ENCODE measurements at regions not wholly inside any gene's neighbourhood (a gene's known extent, or its start where the extent isn't known, plus 50 kb on each side); places are given as distances from the start of the nearest gene placed in this dataset.

DNA sequence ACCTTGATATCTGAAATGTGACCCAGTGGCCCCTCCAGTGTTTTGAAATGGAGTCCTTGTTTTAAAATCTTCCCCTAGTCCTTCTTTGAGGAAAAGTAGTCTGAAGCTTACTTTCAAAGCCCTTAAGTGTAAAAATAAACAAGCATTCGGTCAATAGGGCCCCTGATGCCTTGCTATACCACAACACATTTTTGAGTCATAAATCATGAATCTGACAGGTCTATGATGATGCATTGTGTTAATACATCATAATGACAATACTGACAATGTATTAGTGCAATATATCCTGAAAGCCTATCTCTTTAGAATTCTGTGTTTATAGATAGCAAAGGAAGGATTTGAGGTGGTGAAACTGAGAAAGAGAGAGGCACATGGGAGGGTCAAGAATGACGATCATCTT is 464.2 kb downstream of the MEIS1 start:
- TF ChIP-seq, protein P1, sequence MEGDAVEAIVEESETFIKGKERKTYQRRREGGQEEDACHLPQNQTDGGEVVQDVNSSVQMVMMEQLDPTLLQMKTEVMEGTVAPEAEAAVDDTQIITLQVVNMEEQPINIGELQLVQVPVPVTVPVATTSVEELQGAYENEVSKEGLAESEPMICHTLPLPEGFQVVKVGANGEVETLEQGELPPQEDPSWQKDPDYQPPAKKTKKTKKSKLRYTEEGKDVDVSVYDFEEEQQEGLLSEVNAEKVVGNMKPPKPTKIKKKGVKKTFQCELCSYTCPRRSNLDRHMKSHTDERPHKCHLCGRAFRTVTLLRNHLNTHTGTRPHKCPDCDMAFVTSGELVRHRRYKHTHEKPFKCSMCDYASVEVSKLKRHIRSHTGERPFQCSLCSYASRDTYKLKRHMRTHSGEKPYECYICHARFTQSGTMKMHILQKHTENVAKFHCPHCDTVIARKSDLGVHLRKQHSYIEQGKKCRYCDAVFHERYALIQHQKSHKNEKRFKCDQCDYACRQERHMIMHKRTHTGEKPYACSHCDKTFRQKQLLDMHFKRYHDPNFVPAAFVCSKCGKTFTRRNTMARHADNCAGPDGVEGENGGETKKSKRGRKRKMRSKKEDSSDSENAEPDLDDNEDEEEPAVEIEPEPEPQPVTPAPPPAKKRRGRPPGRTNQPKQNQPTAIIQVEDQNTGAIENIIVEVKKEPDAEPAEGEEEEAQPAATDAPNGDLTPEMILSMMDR (IDR thresholded peaks at IDR 0.05 in 2 of 3, conservative IDR thresholded peaks at IDR 0.05 in 1 of 3; ENCODE audit: control insufficient read depth in 2 of 3, extremely low read depth in 1 of 3, insufficient read depth in 1 of 3, low read depth in 3 of 3, low read length in 3 of 3): no peak
- TF ChIP-seq, protein P2, sequence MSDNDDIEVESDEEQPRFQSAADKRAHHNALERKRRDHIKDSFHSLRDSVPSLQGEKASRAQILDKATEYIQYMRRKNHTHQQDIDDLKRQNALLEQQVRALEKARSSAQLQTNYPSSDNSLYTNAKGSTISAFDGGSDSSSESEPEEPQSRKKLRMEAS (IDR thresholded peaks at IDR 0.05; ENCODE audit: low read depth, low read length): no peak
- TF ChIP-seq, protein P3, sequence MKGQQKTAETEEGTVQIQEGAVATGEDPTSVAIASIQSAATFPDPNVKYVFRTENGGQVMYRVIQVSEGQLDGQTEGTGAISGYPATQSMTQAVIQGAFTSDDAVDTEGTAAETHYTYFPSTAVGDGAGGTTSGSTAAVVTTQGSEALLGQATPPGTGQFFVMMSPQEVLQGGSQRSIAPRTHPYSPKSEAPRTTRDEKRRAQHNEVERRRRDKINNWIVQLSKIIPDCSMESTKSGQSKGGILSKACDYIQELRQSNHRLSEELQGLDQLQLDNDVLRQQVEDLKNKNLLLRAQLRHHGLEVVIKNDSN (IDR thresholded peaks at IDR 0.05; ENCODE audit: borderline replicate concordance, extremely low read length, insufficient read depth, low read depth, low read length): no peak
- TF ChIP-seq ZNF217 (IDR thresholded peaks at IDR 0.05): no peak
- TF ChIP-seq SIN3A (IDR thresholded peaks at IDR 0.05; ENCODE audit: low read depth, low read length): no peak
- TF ChIP-seq, protein P4, sequence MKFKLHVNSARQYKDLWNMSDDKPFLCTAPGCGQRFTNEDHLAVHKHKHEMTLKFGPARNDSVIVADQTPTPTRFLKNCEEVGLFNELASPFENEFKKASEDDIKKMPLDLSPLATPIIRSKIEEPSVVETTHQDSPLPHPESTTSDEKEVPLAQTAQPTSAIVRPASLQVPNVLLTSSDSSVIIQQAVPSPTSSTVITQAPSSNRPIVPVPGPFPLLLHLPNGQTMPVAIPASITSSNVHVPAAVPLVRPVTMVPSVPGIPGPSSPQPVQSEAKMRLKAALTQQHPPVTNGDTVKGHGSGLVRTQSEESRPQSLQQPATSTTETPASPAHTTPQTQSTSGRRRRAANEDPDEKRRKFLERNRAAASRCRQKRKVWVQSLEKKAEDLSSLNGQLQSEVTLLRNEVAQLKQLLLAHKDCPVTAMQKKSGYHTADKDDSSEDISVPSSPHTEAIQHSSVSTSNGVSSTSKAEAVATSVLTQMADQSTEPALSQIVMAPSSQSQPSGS (IDR thresholded peaks at IDR 0.05; ENCODE audit: low read length): no peak
- no peak for TF ChIP-seq TAF1 (IDR thresholded peaks at IDR 0.05; ENCODE audit: borderline replicate concordance, low read depth, low read length)
- TF ChIP-seq SIX5 (IDR thresholded peaks at IDR 0.05; ENCODE audit: low read depth, low read length, severe bottlenecking): no peak
- no peak for TF ChIP-seq EGR1 (IDR thresholded peaks at IDR 0.05; ENCODE audit: borderline replicate concordance in 1 of 2, low read depth in 2 of 2, low read length in 2 of 2)
- TF ChIP-seq MXI1 (IDR thresholded peaks at IDR 0.05; ENCODE audit: low read depth, low read length): no peak
- TF ChIP-seq, protein P5, sequence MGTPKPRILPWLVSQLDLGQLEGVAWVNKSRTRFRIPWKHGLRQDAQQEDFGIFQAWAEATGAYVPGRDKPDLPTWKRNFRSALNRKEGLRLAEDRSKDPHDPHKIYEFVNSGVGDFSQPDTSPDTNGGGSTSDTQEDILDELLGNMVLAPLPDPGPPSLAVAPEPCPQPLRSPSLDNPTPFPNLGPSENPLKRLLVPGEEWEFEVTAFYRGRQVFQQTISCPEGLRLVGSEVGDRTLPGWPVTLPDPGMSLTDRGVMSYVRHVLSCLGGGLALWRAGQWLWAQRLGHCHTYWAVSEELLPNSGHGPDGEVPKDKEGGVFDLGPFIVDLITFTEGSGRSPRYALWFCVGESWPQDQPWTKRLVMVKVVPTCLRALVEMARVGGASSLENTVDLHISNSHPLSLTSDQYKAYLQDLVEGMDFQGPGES (IDR thresholded peaks at IDR 0.05): no peak
- TF ChIP-seq, protein P6, sequence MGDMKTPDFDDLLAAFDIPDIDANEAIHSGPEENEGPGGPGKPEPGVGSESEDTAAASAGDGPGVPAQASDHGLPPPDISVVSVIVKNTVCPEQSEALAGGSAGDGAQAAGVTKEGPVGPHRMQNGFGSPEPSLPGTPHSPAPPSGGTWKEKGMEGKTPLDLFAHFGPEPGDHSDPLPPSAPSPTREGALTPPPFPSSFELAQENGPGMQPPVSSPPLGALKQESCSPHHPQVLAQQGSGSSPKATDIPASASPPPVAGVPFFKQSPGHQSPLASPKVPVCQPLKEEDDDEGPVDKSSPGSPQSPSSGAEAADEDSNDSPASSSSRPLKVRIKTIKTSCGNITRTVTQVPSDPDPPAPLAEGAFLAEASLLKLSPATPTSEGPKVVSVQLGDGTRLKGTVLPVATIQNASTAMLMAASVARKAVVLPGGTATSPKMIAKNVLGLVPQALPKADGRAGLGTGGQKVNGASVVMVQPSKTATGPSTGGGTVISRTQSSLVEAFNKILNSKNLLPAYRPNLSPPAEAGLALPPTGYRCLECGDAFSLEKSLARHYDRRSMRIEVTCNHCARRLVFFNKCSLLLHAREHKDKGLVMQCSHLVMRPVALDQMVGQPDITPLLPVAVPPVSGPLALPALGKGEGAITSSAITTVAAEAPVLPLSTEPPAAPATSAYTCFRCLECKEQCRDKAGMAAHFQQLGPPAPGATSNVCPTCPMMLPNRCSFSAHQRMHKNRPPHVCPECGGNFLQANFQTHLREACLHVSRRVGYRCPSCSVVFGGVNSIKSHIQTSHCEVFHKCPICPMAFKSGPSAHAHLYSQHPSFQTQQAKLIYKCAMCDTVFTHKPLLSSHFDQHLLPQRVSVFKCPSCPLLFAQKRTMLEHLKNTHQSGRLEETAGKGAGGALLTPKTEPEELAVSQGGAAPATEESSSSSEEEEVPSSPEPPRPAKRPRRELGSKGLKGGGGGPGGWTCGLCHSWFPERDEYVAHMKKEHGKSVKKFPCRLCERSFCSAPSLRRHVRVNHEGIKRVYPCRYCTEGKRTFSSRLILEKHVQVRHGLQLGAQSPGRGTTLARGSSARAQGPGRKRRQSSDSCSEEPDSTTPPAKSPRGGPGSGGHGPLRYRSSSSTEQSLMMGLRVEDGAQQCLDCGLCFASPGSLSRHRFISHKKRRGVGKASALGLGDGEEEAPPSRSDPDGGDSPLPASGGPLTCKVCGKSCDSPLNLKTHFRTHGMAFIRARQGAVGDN (IDR thresholded peaks at IDR 0.05): no peak
- no peak for TF ChIP-seq SREBF1 (IDR thresholded peaks at IDR 0.05; ENCODE audit: low read length)

Data from GM12878 (cell line).